ENCODE measurements at regions not wholly inside any gene's neighbourhood (a gene's known extent, or its start where the extent isn't known, plus 50 kb on each side); places are given as distances from the start of the nearest gene placed in this dataset.
"Not testable (repeated sequence)": the region's sequence is repeated elsewhere in the genome, so short reads cannot be mapped to it uniquely, and the experiment has no call there.

DNA sequence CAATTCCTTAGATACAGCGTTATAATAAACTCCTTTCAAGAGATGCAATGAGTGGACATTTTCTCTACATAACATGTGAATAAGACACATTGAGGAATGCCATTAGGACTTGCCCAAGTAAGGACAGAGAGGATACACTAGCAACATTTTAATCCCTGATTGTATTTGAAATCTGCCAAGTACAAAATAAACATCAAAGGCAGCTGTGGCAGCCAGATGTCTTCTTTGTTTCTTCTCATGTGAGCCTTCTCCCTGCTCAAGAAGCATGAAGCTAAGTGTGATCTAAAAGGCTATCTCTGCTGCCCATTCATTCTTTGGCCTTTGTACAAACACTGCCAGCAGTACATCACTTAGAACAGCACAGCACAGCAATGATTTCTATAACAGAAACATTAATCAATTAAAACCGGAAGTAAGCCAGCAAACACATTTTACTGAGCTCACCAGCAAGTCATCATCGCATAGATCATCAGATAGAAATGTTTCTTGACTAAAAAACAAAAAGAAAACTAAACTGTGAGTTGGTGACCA is 364.0 kb downstream of the CNTN6 start:
- DNase-seq (ENCODE audit: low read depth, low spot score), result no peak
- H3K4me3 ChIP-seq (ENCODE audit: low read length), result no peak overlapping the region

DNA sequence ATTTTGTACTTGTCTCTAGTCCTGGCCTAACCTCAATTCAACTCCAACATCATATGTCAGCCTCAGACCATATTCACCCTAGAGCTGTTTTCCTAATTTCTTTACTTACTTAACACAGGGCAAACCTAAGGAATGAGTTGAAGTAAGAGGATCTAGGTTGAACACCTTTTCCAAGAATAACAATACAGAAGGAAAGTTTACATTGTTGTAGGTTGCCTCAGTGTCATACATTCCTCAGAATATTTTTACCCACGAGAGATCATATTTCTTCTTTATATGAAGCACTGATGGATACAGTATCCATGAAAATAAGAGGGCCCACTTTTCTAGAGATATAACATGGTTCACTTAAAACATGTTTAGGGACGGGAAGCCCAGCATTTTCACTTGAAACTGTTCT is 369.5 kb downstream of the CNTN6 start:
- H3K4me3 ChIP-seq (ENCODE audit: low read length), result no peak overlapping the region
- no peak for DNase-seq (ENCODE audit: low read depth, low spot score)

DNA sequence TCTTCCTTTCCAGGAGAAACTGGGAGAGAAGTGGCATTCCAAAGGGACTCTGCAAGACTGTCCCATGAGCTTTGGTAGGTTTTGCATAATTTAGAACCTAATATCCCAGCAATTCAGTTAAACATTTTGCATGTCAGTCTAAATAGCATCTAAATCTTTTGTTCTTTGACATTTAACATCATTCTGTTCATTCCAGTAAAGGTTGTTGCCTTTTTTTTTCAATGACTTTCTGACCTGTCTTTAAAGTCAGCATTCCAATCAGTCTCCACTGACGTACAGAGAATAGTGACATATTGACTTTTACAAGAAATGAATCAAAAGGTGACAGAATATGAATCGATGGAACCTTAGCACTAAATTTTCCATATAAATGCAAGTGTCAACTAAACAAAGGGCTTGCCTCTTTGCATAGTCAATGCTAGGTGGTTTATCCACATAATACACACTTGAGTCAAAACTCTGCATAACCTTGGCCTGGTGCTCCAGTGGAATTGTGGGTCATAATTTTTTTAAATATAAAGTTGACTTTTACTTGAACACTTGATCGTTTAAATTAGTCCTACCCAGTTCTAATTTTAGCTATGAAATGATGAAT is 370.1 kb downstream of the CNTN6 start:
- H3K4me3 ChIP-seq (ENCODE audit: low read length), result no peak overlapping the region
- no peak for DNase-seq (ENCODE audit: low read depth, low spot score)

DNA sequence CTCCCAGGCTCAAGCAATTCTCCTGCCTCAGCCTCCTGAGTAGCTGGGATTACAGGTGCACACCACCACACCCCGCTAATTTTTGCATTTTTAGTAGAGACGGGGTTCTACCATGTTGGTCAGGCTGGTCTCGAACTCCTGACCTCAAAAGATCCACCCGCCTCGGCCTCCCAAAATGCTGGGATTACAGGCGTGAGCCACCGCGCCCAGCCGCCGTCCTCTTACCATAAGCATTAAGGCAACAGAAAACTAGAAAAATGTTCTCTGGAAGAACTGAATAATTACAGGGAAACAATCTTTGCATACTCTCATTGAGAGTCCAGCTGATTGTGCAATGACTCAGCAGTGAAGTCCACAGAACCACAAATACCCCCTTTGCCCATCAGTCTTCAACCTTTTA is 372.3 kb downstream of the CNTN6 start:
- DNase-seq (ENCODE audit: low read depth, low spot score); H3K4me3 ChIP-seq (ENCODE audit: low read length): not testable (repeated sequence)

DNA sequence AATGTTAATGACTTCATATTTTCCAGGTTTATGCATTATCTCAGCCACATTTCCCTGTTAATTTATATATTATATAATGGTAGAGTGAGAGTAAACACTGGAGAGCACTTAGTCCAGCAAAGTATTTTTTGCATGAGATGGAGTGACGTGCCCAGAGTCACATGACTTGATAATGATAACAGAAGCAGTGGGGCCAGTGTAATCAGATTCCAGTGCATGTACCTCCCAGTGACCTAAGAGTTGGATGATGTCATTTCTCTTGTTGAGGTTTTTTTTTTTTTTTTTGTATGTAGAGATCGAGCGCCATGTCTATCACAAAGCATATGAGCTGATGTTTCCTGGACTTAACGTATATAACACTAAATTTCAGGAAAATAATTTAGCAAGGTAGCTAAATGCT is 375.3 kb downstream of the CNTN6 start:
- DNase-seq (ENCODE audit: low read depth, low spot score), result no peak
- H3K4me3 ChIP-seq (ENCODE audit: low read length), result no peak overlapping the region

DNA sequence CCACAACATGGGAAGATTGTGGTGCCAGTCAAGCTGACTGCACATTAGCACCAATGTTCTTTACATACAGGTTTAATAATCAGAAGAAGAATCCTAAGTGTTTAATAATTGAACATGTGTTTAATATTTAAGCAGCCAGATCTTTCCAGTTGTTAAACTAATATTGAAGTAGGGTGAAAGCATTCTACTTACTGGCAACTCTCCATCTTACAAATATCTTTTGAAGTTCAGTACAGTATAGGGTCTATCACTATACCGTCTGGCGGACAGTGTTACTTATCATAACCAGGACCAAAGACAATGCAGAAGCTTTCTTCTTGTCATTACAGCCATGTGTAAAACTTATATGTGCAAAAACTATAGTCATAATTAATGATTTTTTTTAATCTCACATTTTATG is 376.4 kb downstream of the CNTN6 start:
- no peak for DNase-seq (ENCODE audit: low read depth, low spot score)
- no peak overlapping the region for H3K4me3 ChIP-seq (ENCODE audit: low read length)

DNA sequence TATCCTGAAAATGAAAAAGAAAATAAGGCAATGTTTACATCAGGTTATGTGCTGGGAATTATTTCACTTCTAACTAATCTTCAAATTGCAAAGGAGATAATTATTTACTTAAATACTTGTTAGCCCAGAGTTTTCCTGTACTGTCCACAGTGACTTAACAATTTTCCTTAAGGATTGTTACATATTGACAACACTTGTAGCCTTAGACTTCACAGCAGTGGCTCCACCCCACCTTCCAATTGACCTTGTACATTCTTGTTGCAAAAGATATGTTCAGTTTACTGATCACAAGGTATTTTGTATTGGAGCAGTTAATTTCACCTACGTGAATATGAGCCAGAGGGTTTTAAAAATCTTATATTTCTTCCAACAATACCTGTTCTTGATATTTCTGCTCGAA is 376.9 kb downstream of the CNTN6 start:
- DNase-seq (ENCODE audit: low read depth, low spot score), result no peak
- no peak overlapping the region for H3K4me3 ChIP-seq (ENCODE audit: low read length)

DNA sequence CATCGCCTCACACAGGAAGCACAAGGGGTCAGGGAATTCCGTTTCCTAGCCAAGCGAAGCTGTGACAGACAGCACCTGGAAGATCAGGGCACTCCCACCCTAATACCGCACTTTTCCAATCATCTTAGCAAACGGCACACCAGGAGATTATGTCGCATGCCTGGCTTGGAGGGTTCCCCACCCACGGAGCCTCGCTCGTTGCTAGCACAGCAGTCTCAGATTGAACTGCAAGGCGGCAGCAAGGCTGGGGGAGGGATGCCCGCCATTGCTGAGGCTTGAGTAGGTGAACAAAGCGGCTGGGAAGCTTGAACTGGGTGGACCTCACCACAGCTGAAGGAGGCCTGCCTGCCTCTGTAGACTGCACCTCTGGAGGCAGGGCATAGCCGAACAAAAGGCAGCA is 384.8 kb downstream of the CNTN6 start:
- no peak for DNase-seq (ENCODE audit: low read depth, low spot score)
- no peak overlapping the region for H3K4me3 ChIP-seq (ENCODE audit: low read length)

DNA sequence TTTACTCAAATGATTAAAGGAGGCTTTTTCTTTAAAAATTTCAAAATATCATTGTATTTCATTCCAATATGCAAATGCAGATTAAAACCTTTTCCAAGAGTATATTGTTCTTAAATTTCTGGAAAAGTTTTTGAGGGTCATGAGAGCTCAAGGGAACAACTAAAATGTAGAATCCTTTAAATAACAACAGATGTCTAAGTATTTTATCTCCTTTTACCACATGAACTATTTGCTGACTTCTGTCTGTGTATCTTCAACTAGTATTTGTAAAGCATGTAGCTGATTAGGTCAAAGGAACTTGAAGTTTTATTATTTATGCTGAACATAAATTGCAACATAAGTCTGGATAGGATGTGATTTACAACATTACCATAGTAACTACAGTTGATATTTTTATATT is 402.6 kb downstream of the CNTN6 start:
- DNase-seq (ENCODE audit: low read depth, low spot score), result no peak

DNA sequence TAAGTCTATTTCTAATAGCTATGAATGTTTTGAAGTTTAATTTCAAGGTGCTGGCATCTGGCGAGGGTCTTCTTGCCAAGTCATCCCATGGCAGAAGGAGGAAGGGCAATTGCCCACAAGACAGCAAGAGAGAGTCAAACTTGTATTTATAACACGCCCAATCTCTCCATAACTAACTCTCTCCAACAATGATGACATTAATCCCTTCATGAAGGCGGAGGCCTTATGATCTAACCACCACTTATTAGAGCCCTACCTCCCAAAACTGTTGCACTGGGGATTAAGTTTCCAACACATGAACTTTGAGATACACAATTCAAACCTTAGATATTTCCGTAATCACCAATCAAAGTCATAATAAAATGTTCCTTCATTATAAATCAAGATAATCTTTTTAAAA is 406.9 kb downstream of the CNTN6 start:
- no peak overlapping the region for H3K4me3 ChIP-seq (ENCODE audit: low read length)
- DNase-seq (ENCODE audit: low read depth, low spot score), result no peak

More for the DNA sequence above, 402.6 kb downstream of the CNTN6 start:
- H3K4me3 ChIP-seq (ENCODE audit: low read length), result no peak overlapping the region

DNA sequence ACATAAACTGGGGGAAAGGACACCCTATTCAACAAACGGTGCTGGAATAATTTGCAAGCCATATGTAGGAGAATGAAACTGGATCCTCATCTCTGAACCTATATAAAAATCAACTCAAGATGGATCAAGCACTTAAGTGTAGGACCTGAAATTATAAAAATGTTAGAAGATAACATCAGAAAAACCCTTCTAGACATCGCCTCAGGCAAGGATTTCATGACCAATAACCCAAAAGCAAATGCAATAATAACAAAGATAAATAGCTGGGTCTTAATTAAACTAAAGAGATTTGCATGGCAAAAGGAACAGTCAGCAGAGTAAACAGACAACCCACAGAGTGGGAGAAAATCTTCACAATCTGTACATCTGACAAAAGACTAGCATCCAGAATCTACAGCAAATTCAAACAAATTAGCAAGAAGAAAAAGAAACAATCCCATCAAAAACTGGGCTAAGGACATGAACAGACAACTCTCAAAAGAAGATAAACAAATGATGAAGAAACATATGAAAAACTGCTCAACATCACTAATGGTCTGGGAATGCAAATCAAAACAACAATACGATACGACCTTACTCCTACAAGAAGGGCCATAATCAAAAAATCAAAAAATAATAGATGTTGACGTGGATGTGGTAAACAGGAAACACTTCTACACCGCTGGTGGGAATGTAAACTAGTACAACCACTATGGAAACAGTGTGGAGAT is 408.7 kb downstream of the CNTN6 start:
- H3K4me3 ChIP-seq (ENCODE audit: low read length), result no peak overlapping the region
- no peak for DNase-seq (ENCODE audit: low read depth, low spot score)

DNA sequence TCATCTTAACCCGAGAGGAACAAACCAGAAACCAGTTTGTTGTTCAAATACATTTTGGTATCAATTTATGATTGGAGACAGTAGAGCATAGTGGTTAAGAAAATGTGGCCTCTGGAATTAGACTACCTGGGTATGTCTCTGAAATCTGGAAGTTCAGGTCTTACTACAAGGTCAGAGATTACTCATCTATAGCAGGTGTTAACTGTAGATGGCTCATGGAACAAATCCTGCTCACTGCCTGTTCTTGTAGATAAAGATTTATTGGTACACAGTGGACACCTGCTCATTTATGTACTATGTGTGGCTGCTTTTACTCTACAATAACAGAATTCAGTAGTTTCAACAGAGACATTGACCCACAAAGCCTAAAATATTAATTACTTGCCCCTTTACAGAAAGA is 413.3 kb downstream of the CNTN6 start:
- no peak for DNase-seq (ENCODE audit: low read depth, low spot score)
- H3K4me3 ChIP-seq (ENCODE audit: low read length), result no peak overlapping the region

DNA sequence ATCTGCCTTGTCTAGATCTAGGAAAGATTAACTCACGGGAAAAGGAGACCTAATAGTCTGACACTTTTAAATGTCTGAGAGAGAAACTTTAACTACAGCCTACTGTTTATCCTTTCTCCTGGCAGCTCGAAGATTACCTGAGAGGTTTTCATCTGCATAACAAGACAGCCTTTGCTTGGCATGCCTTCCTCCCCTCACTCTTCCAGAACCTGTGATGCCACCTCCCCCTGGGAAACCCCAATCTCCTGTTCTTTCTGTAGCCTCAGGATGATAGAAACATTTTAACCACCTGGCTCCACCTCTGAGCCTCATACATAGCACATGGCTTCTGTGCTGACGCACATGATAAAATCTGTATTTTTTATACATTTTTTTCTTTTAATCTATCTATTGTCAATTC is 420.8 kb downstream of the CNTN6 start:
- no peak for DNase-seq (ENCODE audit: low read depth, low spot score)

DNA sequence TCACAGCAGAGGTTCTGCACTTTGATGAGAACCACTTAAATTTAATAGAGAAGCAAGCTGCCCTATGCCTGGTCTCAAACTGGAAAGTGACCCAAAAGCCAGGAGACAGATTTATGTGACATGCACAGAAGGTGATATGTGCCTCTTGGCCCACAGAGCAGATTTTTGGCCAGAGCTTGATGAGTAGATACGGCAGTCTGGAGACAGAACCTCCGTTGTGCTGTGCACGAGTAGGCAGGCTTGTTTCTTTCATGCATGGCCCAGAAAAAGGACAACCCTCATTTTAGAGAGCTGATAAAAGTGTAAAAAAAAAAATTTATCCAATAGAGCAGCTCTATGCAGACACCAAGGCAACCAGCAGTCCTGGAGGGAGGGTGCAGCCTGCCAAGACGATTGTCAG is 423.1 kb downstream of the CNTN6 start:
- H3K4me3 ChIP-seq (ENCODE audit: low read length), result no peak overlapping the region
- no peak for DNase-seq (ENCODE audit: low read depth, low spot score)

More for the DNA sequence above, 420.8 kb downstream of the CNTN6 start:
- H3K4me3 ChIP-seq (ENCODE audit: low read length), result no peak overlapping the region

DNA sequence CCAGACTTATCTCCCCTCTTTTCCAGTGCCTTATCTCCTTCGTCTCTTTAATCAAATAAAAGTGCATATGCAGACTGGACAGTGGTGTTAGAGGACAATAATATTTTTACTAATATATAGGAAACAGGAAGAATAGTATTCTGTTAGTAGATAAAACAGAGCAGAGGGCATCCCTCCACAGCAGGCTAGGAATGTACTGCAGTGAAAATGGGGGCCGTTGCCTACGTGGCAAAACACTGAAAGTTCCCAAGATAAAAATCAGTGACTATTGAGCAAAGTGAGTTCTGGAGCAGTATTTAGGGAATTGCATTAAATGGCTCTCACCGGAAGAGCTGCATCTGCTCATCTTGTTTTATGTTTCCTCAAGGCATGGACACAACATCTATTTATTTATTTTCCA is 435.0 kb downstream of the CNTN6 start:
- no peak overlapping the region for H3K4me3 ChIP-seq (ENCODE audit: low read length)

DNA sequence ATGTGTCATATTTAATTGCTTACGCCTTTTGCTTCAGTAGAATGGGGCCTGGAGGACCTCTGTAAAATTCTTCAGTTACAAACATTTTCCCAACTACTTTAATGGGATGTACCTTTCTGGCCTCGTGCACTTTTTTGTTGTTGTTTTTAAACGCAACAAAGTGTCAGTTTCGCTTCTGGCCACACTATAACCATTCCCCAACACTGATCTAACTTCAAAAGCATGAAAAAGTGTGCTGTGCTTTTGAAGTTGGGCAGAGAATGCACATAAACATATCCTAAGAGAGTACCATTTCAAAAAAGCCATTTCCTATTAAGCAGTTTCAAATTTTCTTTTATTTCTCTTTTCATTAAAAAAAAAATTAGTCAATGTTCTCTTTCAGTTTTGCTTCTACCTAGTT is 435.8 kb downstream of the CNTN6 start:
- H3K4me3 ChIP-seq (ENCODE audit: low read length), result no peak overlapping the region
- DNase-seq (ENCODE audit: low read depth, low spot score), result no peak

More for the DNA sequence above, 435.0 kb downstream of the CNTN6 start:
- DNase-seq (ENCODE audit: low read depth, low spot score), result no peak

DNA sequence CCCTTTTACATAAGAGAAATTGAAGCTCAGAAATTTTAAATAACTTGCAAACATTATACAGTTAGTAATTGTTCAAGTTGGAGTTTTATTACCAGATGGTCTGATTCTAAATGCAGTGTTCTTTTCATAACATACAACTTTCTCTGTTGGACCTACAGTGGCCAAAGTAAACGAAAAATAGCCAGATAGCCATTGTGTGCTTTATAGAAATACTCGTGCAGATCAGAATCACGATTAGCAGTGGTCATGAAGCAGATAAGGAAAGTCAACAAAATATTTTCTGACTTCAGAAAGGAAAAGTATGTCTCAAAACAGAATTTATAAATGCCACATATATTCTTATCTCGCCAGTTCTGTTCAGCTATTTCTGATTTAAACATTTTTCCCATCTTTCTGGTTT is 436.9 kb downstream of the CNTN6 start:
- no peak overlapping the region for H3K4me3 ChIP-seq (ENCODE audit: low read length)
- DNase-seq (ENCODE audit: low read depth, low spot score), result no peak

DNA sequence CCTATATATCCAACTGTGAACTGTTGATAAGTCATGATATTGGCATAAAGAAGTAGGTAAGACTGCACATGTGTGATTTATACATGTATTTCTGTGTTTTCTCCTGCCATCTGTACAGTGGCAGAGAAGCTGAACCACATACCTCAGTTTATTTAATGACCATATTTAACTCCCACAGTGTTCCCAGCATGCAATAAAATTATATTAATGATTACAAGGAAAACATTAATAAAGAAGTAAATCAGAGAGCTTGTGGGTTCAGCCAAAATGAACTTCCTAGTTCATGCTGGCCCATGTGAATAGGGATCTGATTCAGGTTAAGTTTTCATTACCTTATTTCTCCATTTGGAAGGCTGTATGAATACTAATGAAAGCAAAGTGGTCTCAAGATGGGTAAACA is 439.2 kb downstream of the CNTN6 start:
- no peak overlapping the region for H3K4me3 ChIP-seq (ENCODE audit: low read length)
- no peak for DNase-seq (ENCODE audit: low read depth, low spot score)

DNA sequence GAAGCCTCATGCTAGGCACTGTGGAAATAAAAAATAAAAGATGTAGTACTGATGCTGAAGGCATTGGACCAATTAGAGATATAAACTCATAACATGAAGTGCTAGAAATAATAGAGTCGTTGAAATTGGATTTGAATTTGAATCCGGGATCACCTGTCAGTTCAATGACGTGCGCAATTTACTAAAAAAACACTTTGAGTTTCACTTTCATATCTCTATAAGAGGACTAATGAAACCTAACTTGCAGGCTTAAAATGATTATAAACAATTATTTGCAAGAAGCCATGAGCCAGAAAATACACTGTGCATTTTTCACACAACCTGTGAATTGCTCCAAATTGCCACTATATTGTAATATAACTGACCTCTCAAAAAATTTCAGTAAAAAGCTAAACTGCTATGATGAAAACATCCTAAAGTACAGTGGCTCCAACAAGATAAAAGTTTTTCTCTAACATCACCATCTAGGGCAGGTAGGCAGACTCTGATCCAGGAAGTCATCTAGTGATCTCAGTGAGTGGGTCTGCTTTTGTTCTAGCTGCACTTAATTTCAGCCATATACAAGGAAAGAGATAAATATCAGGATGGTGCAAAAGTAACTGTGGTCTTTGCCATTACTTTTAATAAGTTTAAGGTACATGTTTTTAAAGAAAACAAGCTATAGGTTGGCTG is 440.2 kb downstream of the CNTN6 start:
- DNase-seq (ENCODE audit: low read depth, low spot score), result no peak
- no peak overlapping the region for H3K4me3 ChIP-seq (ENCODE audit: low read length)

DNA sequence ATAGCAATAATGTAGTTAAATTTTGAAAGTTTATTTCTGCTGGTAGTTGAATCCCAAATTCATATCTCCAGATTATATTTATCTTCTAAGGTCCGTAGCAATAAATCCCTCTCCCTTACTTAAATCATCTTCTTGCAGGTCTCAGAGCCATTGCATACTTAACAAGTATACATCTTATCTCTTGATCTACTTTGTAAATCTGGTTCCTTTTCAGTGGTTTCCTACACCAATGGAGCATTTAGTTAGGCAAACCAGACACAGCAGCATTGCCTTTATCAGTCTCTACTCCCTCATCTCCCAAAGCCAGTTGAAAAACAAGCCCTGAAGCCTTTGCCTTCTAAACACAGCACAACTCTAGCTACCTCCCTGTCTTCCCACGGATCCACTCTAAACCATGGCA is 440.9 kb downstream of the CNTN6 start:
- no peak for DNase-seq (ENCODE audit: low read depth, low spot score)
- H3K4me3 ChIP-seq (ENCODE audit: low read length), result no peak overlapping the region
